ENCODE measurements at regions not wholly inside any gene's neighbourhood (a gene's known extent, or its start where the extent isn't known, plus 50 kb on each side); places are given as distances from the start of the nearest gene placed in this dataset.

GRCh38 chr3:110248666-110249065 is 823.0 kb upstream of the NECTIN3 start:
- TF ChIP-seq CTCF (IDR thresholded peaks at IDR 0.05) (no peak), POLR2A (IDR thresholded peaks at IDR 0.05) (no peak)
